ENCODE measurements at regions not wholly inside any gene's neighbourhood (a gene's known extent, or its start where the extent isn't known, plus 50 kb on each side); places are given as distances from the start of the nearest gene placed in this dataset.

DNA sequence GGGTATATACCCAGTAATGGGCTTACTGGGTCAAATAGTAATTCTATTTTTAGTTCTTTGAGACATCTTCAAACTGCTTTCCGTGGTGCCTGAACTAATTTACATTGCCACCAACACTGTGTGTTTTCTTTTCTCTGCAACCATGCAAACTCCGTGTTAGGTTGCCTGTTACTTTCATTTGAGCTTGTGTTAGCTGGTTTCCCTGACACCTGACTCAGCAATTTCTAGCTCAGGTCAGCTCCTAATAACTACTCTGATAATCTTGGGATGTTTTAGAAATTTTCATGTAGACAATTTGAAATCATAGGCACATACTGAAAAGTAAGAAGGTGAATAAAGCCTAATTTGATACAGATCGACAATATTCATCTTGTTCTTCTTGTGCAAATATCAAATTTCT is 132.3 kb downstream of the ADCYAP1 start:
- TF ChIP-seq EZH2 (IDR thresholded peaks at IDR 0.05), result no peak
- no peak for TF ChIP-seq POLR2AphosphoS5 (IDR thresholded peaks at IDR 0.05; ENCODE audit: borderline replicate concordance, low read depth, low read length)
- no peak for TF ChIP-seq FOXP2 (optimal IDR thresholded peaks at IDR 0.05; ENCODE audit: control extremely low read depth, extremely low read length, insufficient read depth)
